ENCODE measurements at regions not wholly inside any gene's neighbourhood (a gene's known extent, or its start where the extent isn't known, plus 50 kb on each side); places are given as distances from the start of the nearest gene placed in this dataset.

DNA sequence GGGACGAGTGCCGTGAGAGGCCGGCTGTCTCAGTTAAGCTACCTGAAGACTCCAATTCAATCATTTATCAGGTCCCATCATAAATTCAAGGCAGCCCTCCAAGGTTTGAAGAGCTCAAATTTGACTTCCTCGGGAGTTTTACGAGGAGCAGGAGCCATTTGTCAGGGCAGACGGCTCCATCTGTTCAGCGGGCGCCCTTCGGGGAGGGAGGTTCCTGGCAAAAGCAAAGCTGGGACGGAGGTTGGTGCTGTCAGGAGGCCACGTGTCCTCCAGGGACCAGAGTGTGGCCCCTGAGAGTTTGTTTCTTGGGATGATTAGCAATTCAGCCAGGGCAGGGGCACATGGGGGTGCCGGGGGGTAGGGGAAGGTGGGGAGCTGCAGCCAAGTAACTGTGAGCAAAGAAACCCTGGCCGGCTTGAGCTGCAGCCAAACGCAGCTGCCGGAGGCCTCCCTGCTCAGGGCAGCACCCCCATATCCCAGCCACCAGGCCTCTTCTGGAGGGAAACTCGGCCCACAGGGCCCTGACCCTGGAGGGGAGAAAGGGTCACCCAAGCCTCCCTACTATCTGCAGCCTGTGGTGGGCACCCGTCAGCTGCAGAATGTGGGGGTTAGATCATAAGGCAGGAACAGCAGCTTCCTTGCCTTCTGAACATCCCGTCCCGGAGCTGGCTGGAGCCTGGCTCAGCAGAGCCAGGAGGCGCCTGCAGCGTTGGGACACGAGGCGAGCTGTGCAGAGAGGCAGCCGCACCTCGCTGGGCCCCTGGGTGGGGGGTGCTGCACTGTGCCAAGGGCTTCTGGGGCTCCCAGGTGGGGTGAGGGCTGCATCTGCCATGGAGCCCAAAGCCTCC lies 63.6 kb upstream of the GATA5 start:
- TF ChIP-seq POLR2A (IDR thresholded peaks at IDR 0.05; ENCODE audit: low read length): no peak
- no peak for TF ChIP-seq HOXB13 (CRISPR knock-in tag; IDR thresholded peaks at IDR 0.05; ENCODE audit: low read depth)
- TF ChIP-seq RFX5 (IDR thresholded peaks at IDR 0.05): no peak
- TF ChIP-seq, protein P1, sequence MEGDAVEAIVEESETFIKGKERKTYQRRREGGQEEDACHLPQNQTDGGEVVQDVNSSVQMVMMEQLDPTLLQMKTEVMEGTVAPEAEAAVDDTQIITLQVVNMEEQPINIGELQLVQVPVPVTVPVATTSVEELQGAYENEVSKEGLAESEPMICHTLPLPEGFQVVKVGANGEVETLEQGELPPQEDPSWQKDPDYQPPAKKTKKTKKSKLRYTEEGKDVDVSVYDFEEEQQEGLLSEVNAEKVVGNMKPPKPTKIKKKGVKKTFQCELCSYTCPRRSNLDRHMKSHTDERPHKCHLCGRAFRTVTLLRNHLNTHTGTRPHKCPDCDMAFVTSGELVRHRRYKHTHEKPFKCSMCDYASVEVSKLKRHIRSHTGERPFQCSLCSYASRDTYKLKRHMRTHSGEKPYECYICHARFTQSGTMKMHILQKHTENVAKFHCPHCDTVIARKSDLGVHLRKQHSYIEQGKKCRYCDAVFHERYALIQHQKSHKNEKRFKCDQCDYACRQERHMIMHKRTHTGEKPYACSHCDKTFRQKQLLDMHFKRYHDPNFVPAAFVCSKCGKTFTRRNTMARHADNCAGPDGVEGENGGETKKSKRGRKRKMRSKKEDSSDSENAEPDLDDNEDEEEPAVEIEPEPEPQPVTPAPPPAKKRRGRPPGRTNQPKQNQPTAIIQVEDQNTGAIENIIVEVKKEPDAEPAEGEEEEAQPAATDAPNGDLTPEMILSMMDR (IDR thresholded peaks at IDR 0.05): no peak
- TF ChIP-seq EP300 (IDR thresholded peaks at IDR 0.05): no peak
- TF ChIP-seq FOSL2 (IDR thresholded peaks at IDR 0.05): no peak
- no peak for TF ChIP-seq FOSL2 (CRISPR knock-in tag; IDR thresholded peaks at IDR 0.05)
- no peak for TF ChIP-seq PHF8 (IDR thresholded peaks at IDR 0.05; ENCODE audit: borderline replicate concordance, low read depth)
- no peak for TF ChIP-seq POLR2AphosphoS2 (conservative IDR thresholded peaks at IDR 0.05; ENCODE audit: low read length)
- no peak for TF ChIP-seq HDAC2 (IDR thresholded peaks at IDR 0.05)
- TF ChIP-seq RCOR1 (IDR thresholded peaks at IDR 0.05; ENCODE audit: low read depth, low read length): no peak

Data from A549 (cell line).